GM21447 (cell line): ENCODE measurements at regions not wholly inside any gene's neighbourhood (a gene's known extent, or its start where the extent isn't known, plus 50 kb on each side); places are given as distances from the start of the nearest gene placed in this dataset.
"Not testable (repeated sequence)": the region's sequence is repeated elsewhere in the genome, so short reads cannot be mapped to it uniquely, and the experiment has no call there.

Source experiments
- ATAC-seq: cut with Tn5 transposase; IDR thresholded peaks from one replicate; pipeline ENCODE4 v1.9.1; 2021; ENCODE audit not compliant: unreplicated experiment

- ATAC-seq, result no peak
Measured at GRCh38 chr10:61278556-61278955, 174.6 kb downstream of the TMEM26 start.

GRCh38 chr10:61272781-61273180, 180.4 kb downstream of the TMEM26 start:
- no peak for ATAC-seq

- ATAC-seq, result no peak
Measured at GRCh38 chr10:61271127-61271780, 181.9 kb downstream of the TMEM26 start.

GRCh38 chr10:61263518-61263917, 189.7 kb downstream of the TMEM26 start:
- ATAC-seq, result no peak

GRCh38 chr10:61262486-61263261, 190.5 kb downstream of the TMEM26 start:
- ATAC-seq, result no peak

GRCh38 chr10:61257956-61258496, 195.2 kb downstream of the TMEM26 start:
- no peak for ATAC-seq

- ATAC-seq, result no peak
Measured at GRCh38 chr10:61257136-61257535, 196.0 kb downstream of the TMEM26 start.

GRCh38 chr10:61252326-61252725, 200.9 kb downstream of the TMEM26 start:
- ATAC-seq, result not testable (repeated sequence)

GRCh38 chr10:61251089-61251488, 202.1 kb downstream of the TMEM26 start:
- ATAC-seq, result no peak

- ATAC-seq, result no peak
Measured at GRCh38 chr10:61250131-61250530, 203.1 kb downstream of the TMEM26 start.

GRCh38 chr10:61248013-61248412, 205.2 kb downstream of the TMEM26 start:
- ATAC-seq, result no peak

- ATAC-seq, result no peak
Measured at GRCh38 chr10:61244261-61244775, 208.9 kb downstream of the TMEM26 start.

- ATAC-seq, result no peak
Measured at GRCh38 chr10:61232780-61233179, 220.4 kb downstream of the TMEM26 start.

GRCh38 chr10:61225939-61226338, 227.2 kb downstream of the TMEM26 start:
- no peak for ATAC-seq

GRCh38 chr10:61223576-61223975, 229.6 kb downstream of the TMEM26 start:
- ATAC-seq, result no peak

- no peak for ATAC-seq
Measured at GRCh38 chr10:61219696-61220095, 233.5 kb downstream of the TMEM26 start.

GRCh38 chr10:61217851-61218565, 235.2 kb downstream of the TMEM26 start:
- no peak for ATAC-seq

GRCh38 chr10:61215246-61215645, 237.9 kb downstream of the TMEM26 start:
- ATAC-seq, result no peak

- no peak for ATAC-seq
Measured at GRCh38 chr10:61211468-61211867, 241.7 kb downstream of the TMEM26 start.

GRCh38 chr10:61197057-61197456, 253.1 kb upstream of the RHOBTB1 start:
- ATAC-seq, result no peak

GRCh38 chr10:61195211-61195610, 251.2 kb upstream of the RHOBTB1 start:
- ATAC-seq, result no peak
